Activated naive CD4-positive, alpha-beta T cell treated with anti-CD3 and anti-CD28 coated beads, Interleukin-2, amount 10 ng/mL, durations not matched to agents 7 days and 5 days (primary cell): ENCODE measurements at regions not wholly inside any gene's neighbourhood (a gene's known extent, or its start where the extent isn't known, plus 50 kb on each side); places are given as distances from the start of the nearest gene placed in this dataset.

Source experiments
- CTCF ChIA-PET: fragments of 350-600 bp; sonication (Branson Sonifier 250); formaldehyde crosslinking; loops from one replicate; lab custom pipeline; 2021; ENCODE audit warnings: antibody characterized with exemption; lab: Charles Lee
- DNase-seq: peaks from one replicate; pipeline ENCODE4 v3.0.0-alpha.2; 2020
- H3K27ac Mint-ChIP-seq: one replicate; pipeline ENCODE4 v1.8.0; 2021; ENCODE audit warnings: mild to moderate bottlenecking, moderate library complexity, mixed read lengths
- H3K27me3 Mint-ChIP-seq: one replicate; pipeline ENCODE4 v1.8.0; 2021; ENCODE audit warnings: mild to moderate bottlenecking, mixed read lengths
- H3K36me3 Mint-ChIP-seq: one replicate; pipeline ENCODE4 v1.8.0; 2021; ENCODE audit warnings: mixed read lengths
- H3K4me1 Mint-ChIP-seq: one replicate; pipeline ENCODE4 v1.8.0; 2021; ENCODE audit warnings: mixed read lengths
- H3K4me3 Mint-ChIP-seq: one replicate; pipeline ENCODE4 v1.8.0; 2021; ENCODE audit warnings: mild to moderate bottlenecking, moderate library complexity, mixed read lengths
- H3K9me3 Mint-ChIP-seq: one replicate; pipeline ENCODE4 v1.8.0; 2021; ENCODE audit warnings: mixed read lengths

GRCh38 chr3:19748782-19749447, 185.1 kb downstream of the EFHB start:
- H3K27ac Mint-ChIP-seq: no peak overlapping the region
- CTCF ChIA-PET: no interaction called here
- DNase-seq: no peak
- H3K9me3 Mint-ChIP-seq: no peaks in the 10 kb centered on the region
- no peaks in the 10 kb centered on the region for H3K4me1 Mint-ChIP-seq
- H3K36me3 Mint-ChIP-seq: no peaks in the 10 kb centered on the region
- no peaks in the 10 kb centered on the region for H3K27me3 Mint-ChIP-seq
- no peak overlapping the region for H3K4me3 Mint-ChIP-seq

- H3K4me1 Mint-ChIP-seq: no peaks in the 10 kb centered on the region
- no peak overlapping the region for H3K27ac Mint-ChIP-seq
- DNase-seq: no peak
- no peak overlapping the region for H3K4me3 Mint-ChIP-seq
- H3K36me3 Mint-ChIP-seq: no peaks in the 10 kb centered on the region
- H3K27me3 Mint-ChIP-seq: no peaks in the 10 kb centered on the region
- CTCF ChIA-PET: interaction anchor here (0.6 kb wide), 1 partner anchor 1626 kb away, joined by 3 read pairs; no protein-coding TSS in a partner anchor
- H3K9me3 Mint-ChIP-seq: no peaks in the 10 kb centered on the region
Measured at GRCh38 chr3:19744047-19744446, 190.0 kb downstream of the EFHB start.

- Mint-ChIP-seq H3K9me3 (no peaks in the 10 kb centered on the region), H3K36me3 (no peaks in the 10 kb centered on the region), H3K4me1 (no peaks in the 10 kb centered on the region), H3K27ac (no peak overlapping the region), H3K27me3 (no peaks in the 10 kb centered on the region), H3K4me3 (no peak overlapping the region)
- CTCF ChIA-PET: no interaction called here
- no peak for DNase-seq
Measured at GRCh38 chr3:19742935-19743334, 191.1 kb downstream of the EFHB start.

GRCh38 chr3:19739504-19739903, 194.5 kb downstream of the EFHB start:
- Mint-ChIP-seq H3K36me3 (no peaks in the 10 kb centered on the region), H3K9me3 (no peaks in the 10 kb centered on the region), H3K27me3 (no peaks in the 10 kb centered on the region), H3K27ac (no peak overlapping the region), H3K4me3 (no peak overlapping the region), H3K4me1 (no peaks in the 10 kb centered on the region)
- CTCF ChIA-PET: no interaction called here
- DNase-seq: no peak

GRCh38 chr3:19738846-19739245, 195.2 kb downstream of the EFHB start:
- Mint-ChIP-seq H3K4me3 (no peak overlapping the region), H3K27ac (no peak overlapping the region), H3K9me3 (no peaks in the 10 kb centered on the region), H3K4me1 (no peaks in the 10 kb centered on the region), H3K27me3 (no peaks in the 10 kb centered on the region), H3K36me3 (no peaks in the 10 kb centered on the region)
- DNase-seq: no peak
- CTCF ChIA-PET: no interaction called here

- H3K36me3 Mint-ChIP-seq: no peaks in the 10 kb centered on the region
- CTCF ChIA-PET: no interaction called here
- no peaks in the 10 kb centered on the region for H3K27me3 Mint-ChIP-seq
- no peaks in the 10 kb centered on the region for H3K4me1 Mint-ChIP-seq
- no peak for DNase-seq
- H3K4me3 Mint-ChIP-seq: no peak overlapping the region
- no peak overlapping the region for H3K27ac Mint-ChIP-seq
- H3K9me3 Mint-ChIP-seq: no peaks in the 10 kb centered on the region
Measured at GRCh38 chr3:19735111-19735510, 198.9 kb downstream of the EFHB start.

GRCh38 chr3:19734453-19734852, 199.6 kb downstream of the EFHB start:
- Mint-ChIP-seq H3K4me3 (no peak overlapping the region), H3K36me3 (no peaks in the 10 kb centered on the region), H3K9me3 (no peaks in the 10 kb centered on the region), H3K27me3 (no peaks in the 10 kb centered on the region), H3K4me1 (no peaks in the 10 kb centered on the region), H3K27ac (no peak overlapping the region)
- DNase-seq: no peak
- CTCF ChIA-PET: no interaction called here

GRCh38 chr3:19725000-19725399, 209.0 kb downstream of the EFHB start:
- no peak overlapping the region for H3K4me3 Mint-ChIP-seq
- no peak for DNase-seq
- H3K9me3 Mint-ChIP-seq: no peaks in the 10 kb centered on the region
- no peaks in the 10 kb centered on the region for H3K36me3 Mint-ChIP-seq
- no peaks in the 10 kb centered on the region for H3K4me1 Mint-ChIP-seq
- H3K27ac Mint-ChIP-seq: no peak overlapping the region
- H3K27me3 Mint-ChIP-seq: no peaks in the 10 kb centered on the region
- CTCF ChIA-PET: no interaction called here

- Mint-ChIP-seq H3K4me3 (no peak overlapping the region), H3K27me3 (no peaks in the 10 kb centered on the region), H3K36me3 (no peaks in the 10 kb centered on the region), H3K27ac (no peak overlapping the region), H3K4me1 (no peaks in the 10 kb centered on the region), H3K9me3 (no peaks in the 10 kb centered on the region)
- CTCF ChIA-PET: no interaction called here
- no peak for DNase-seq
Measured at GRCh38 chr3:19717736-19718135, 216.3 kb downstream of the EFHB start.

GRCh38 chr3:19711160-19711782, 222.7 kb downstream of the EFHB start:
- DNase-seq: no peak
- CTCF ChIA-PET: no interaction called here
- no peaks in the 10 kb centered on the region for H3K4me1 Mint-ChIP-seq
- H3K4me3 Mint-ChIP-seq: no peak overlapping the region
- no peak overlapping the region for H3K27ac Mint-ChIP-seq
- H3K9me3 Mint-ChIP-seq: no peaks in the 10 kb centered on the region
- no peaks in the 10 kb centered on the region for H3K27me3 Mint-ChIP-seq
- H3K36me3 Mint-ChIP-seq: no peaks in the 10 kb centered on the region

GRCh38 chr3:19702416-19703078, 231.5 kb downstream of the EFHB start:
- Mint-ChIP-seq H3K27me3 (no peaks in the 10 kb centered on the region), H3K27ac (no peak overlapping the region), H3K4me3 (peak overlapping the region; percentile 42), H3K36me3 (no peaks in the 10 kb centered on the region), H3K4me1 (no peaks in the 10 kb centered on the region), H3K9me3 (peaks cover 2% of the 10 kb centered on the region)
- DNase-seq: no peak
- CTCF ChIA-PET: no interaction called here

- Mint-ChIP-seq H3K4me3 (no peak overlapping the region), H3K36me3 (no peaks in the 10 kb centered on the region), H3K27me3 (no peaks in the 10 kb centered on the region), H3K9me3 (peaks cover 7% of the 10 kb centered on the region), H3K27ac (no peak overlapping the region), H3K4me1 (no peaks in the 10 kb centered on the region)
- CTCF ChIA-PET: no interaction called here
- no peak for DNase-seq
Measured at GRCh38 chr3:19688767-19689166, 245.2 kb downstream of the EFHB start.

- no peak for DNase-seq
- H3K36me3 Mint-ChIP-seq: no peaks in the 10 kb centered on the region
- CTCF ChIA-PET: no interaction called here
- H3K9me3 Mint-ChIP-seq: no peaks in the 10 kb centered on the region
- H3K4me1 Mint-ChIP-seq: no peaks in the 10 kb centered on the region
- no peak overlapping the region for H3K27ac Mint-ChIP-seq
- no peak overlapping the region for H3K4me3 Mint-ChIP-seq
- H3K27me3 Mint-ChIP-seq: no peaks in the 10 kb centered on the region
Measured at GRCh38 chr3:19668163-19668562, 265.9 kb downstream of the EFHB start.

- Mint-ChIP-seq H3K4me1 (no peaks in the 10 kb centered on the region), H3K9me3 (no peaks in the 10 kb centered on the region), H3K4me3 (no peak overlapping the region), H3K27ac (no peak overlapping the region), H3K27me3 (no peaks in the 10 kb centered on the region), H3K36me3 (no peaks in the 10 kb centered on the region)
- no peak for DNase-seq
- CTCF ChIA-PET: no interaction called here
Measured at GRCh38 chr3:19662486-19662885, 271.5 kb downstream of the EFHB start.

- Mint-ChIP-seq H3K36me3 (no peaks in the 10 kb centered on the region), H3K27ac (no peak overlapping the region), H3K9me3 (peaks cover 19% of the 10 kb centered on the region), H3K4me1 (no peaks in the 10 kb centered on the region), H3K4me3 (no peak overlapping the region), H3K27me3 (no peaks in the 10 kb centered on the region)
- no peak for DNase-seq
- CTCF ChIA-PET: no interaction called here
Measured at GRCh38 chr3:19652336-19652735, 281.7 kb downstream of the EFHB start.
